GM19438 (cell line): ENCODE measurements at regions not wholly inside any gene's neighbourhood (a gene's known extent, or its start where the extent isn't known, plus 50 kb on each side); places are given as distances from the start of the nearest gene placed in this dataset.
"Not testable (repeated sequence)": the region's sequence is repeated elsewhere in the genome, so short reads cannot be mapped to it uniquely, and the experiment has no call there.

Experiments
- ATAC-seq: cut with Tn5 transposase; IDR thresholded peaks from one replicate; pipeline ENCODE4 v1.9.1; 2021; ENCODE audit warnings: low read depth; ENCODE audit not compliant: unreplicated experiment

- no peak for ATAC-seq
These were observed 138.8 kb upstream of the CRHR1 start for GRCh38 chr17:45645330-45645729.

DNA sequence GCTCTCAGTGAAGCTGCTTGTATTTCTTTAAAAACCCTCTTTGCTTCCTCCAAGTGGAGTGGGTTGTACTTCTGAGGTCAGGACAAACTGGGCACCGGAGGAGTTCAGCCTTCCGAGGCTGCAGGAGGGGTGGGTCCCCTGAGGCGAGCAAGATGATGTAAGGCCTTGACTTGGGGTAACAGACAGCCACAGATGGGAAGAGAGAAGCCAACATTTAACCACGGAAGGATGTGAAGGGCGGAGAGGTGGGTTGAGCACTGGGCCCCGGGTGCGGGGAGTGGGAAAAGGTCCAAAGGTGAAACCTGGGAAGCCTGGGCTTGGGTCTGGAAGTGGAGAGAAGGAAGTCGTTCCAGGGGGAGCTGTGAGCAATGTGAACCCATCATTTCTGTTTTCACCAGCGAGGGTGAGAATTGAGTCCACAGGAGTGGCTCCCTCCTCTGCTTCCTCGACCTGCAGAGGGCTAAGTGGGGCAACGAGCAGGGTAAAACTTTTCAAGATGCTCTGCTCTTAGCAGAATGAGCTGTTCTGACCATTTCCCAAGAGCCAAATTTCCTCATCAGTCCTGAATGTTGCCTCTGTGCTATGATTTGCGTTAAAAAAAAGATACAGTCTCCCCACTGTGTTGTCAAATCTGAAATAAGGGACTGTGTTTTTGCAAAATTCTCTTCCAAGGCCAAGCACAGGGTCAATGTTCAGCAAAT lies 137.7 kb upstream of the CRHR1 start:
- ATAC-seq, result no peak

DNA sequence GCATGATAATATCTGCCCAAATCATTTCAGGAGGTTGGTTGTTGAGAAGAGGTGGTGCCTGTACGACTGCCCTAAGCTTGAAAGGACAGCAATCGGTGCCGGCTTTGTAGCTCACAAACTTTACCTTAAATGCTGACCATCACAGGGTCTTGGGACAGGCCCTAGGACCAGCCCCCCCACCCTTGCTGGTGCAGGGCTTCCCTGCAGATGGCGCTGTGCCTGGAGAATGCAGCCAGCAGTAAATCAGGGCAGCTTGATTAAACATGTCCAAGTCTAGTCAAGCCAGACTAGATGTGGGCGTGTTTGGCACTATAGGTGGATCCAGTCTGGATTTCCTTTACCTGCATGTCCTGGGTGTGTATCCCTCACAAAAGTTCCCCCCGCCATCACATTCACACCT lies 135.5 kb upstream of the CRHR1 start:
- ATAC-seq, result no peak

DNA sequence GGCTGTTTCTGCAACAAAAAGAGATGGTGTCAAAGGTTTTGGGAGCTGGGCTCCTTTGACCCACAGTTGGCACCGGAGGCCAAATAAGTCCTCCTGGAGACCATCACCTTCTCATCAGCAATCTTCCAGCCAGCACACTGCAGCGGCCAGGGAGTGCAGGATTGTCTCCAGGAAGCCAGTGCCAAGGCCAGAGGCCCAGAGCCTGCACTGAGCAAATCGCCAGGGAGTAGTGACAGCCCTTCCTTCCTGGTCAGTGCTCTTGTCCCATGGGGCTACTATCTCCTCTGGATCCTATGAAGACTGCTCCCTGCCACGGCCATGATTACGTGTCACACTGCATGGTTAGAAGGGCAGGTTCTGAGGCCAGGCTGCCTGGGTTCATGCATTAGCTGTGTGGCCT lies 134.3 kb upstream of the CRHR1 start:
- ATAC-seq, result no peak

DNA sequence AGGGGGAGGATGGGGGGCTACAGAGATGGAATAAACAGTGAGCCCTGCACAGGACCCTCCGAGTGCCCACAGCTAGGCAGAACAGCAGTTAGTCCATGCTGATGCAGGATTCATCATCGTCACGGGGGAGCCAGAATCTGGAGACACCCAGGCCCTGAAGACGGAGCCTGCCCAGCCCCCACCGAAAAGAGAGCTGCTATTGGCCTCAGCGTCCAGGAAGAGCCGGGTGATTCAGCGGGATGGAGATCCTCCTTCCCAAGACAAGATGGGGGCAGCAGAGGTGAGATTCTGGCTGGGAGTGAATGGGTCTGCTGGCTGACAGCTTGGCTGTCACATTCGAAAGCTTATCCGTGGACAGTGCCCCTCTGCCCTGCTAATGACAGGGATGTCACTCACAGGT lies 133.6 kb upstream of the CRHR1 start:
- no peak for ATAC-seq

DNA sequence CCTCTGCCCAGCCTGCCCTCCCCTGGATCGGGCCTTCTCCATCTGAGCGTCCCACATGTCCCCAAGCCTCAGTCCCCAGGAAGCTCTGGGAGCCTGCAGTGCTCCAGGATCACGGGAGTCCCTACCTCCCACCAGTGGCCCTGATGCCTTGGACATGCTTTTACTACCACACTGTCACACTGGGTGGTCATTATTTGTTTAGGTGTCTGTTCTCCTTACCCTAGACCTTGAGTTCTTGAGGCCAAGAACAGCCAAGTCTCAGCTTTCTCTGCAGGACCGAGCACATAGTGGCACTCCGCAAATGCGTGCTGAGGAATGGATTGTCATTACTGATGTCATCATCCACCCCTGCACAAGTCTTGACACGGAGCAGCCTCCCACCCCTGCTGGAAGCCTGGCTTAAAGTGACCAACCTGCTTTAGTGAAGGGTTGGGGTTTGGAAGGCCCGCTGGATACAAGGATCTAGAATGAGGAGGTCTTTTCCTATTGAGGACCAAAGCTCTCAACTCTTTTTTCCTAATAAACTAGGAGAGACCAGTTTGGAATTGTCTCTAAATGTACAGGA lies 132.9 kb upstream of the CRHR1 start:
- no peak for ATAC-seq

GRCh38 chr17:45653616-45654015 lies 130.5 kb upstream of the CRHR1 start:
- ATAC-seq, result no peak

- ATAC-seq, result no peak
These were observed 127.5 kb upstream of the CRHR1 start for GRCh38 chr17:45656527-45657181.

DNA sequence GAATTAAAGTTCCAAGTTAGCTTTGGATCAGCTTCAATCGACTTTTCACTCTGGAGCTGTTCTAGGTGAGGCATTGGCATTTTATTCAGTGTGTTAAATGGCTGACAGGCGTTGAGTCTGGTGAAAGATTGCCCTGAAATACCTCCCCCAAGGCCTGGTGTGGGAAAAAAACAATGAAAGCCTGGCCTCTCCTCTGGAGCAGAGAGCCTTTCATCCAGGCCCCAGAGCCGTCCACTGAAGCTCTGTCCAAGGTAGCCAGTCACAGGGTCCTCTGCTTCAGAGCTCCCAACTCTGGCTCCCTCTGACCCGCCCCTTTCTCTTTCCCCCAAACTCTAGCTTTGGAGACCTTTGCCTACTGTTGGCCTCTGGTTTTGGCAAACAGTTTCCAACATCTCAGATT lies 123.6 kb upstream of the CRHR1 start:
- no peak for ATAC-seq

- no peak for ATAC-seq
These were observed 121.7 kb upstream of the CRHR1 start for GRCh38 chr17:45662432-45662831.

DNA sequence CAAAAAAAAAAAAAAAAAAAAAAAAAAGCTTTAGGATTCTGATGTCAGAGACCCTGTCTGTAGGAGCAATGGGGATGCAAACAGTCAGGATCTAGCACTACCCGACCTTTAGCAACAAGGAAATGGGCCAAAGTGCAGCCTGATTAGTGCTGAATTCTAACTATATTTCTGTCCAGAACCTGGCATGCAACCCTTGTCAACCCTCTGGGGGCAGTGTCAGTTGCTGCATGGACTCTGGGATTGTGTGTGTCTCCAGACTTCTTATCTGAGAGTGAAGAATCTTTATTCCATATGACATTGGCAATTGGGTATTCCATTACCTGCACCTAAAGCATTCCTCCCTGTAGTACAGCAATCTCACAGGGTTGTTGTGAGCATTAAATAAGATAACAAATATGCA lies 120.3 kb upstream of the CRHR1 start:
- ATAC-seq, result no peak

DNA sequence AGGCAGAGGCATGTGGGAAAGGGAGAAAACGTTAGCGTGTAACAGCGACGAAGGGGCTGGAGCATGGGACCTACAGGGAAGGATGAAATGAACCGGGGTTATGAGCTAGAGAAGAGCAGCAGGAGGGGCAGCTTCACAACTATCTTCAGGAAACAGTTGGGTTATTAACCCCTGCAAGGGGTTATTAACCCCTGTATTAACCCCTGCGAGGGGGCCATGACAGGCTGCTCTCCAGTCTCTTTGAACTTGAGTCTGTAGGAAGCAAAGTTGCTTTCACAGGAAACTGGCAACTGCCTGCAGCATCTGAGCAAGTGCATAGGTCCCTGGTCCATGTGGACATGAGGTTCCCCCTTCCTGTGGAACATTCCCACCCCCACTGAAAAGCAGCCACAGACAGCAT lies 119.2 kb upstream of the CRHR1 start:
- no peak for ATAC-seq

GRCh38 chr17:45666046-45666600 lies 118.0 kb upstream of the CRHR1 start:
- no peak for ATAC-seq

DNA sequence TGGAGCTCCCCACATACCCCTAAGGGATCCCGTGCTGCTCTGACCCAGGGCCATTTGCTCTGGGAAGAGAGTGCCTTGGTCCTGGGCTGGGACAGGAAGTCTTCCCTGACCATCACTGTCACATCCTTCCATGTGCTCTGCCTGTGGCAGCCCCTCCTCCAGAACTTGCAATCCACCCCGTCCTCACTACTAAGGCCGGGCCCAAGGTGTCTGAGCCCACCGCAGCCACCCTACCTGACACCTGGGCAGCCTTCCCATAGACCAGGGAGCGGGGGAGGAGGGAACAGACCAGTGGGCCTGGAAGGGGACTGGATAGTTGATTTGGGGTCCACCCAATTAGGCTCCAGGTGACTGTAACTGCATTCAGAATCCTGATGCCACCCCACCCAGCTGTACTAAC lies 117.5 kb upstream of the CRHR1 start:
- ATAC-seq, result no peak

- no peak for ATAC-seq
These were observed 116.4 kb upstream of the CRHR1 start for GRCh38 chr17:45667591-45668171.

- ATAC-seq, result no peak
These were observed 115.8 kb upstream of the CRHR1 start for GRCh38 chr17:45668316-45668715.

DNA sequence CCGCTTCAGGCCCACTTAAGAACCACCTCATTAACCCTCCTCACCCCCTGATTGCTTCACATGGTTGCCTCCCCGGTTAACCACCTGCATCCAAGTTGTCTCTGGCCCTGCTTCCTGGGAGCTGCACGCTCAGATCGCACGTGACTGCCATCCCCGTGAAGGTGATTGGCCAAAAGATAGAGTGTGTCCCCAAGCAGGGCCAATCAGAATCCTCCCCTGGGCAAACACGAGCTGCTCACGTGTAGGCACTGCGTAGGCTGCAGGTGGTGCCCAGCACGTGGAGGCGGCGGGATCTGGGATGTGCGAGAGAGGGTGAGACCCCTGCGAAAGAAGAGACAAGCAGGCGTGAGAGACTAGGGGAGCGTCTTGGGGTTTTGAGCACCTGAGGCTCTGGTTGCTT lies 111.8 kb upstream of the CRHR1 start:
- ATAC-seq, result no peak

- no peak for ATAC-seq
These were observed 111.3 kb upstream of the CRHR1 start for GRCh38 chr17:45672792-45673191.

DNA sequence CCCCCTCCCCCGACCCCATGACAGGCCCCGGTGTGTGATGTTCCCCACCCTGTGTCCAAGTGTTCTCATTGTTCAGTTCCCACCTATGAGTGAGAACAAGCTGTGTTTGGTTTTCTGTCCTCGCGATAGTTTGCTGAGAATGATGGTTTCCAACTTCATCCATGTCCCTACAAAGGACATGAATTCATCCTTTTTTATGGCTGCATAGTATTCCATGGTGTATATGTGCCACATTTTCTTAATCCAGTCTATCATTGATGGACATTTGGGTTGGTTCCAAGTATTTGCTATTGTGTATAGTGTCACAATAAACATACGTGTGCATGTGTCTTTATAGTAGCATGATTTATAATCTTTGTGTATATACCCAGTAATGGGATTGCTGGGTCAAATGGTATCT lies 110.4 kb upstream of the CRHR1 start:
- not testable (repeated sequence) for ATAC-seq

GRCh38 chr17:45675012-45675411 lies 109.1 kb upstream of the CRHR1 start:
- ATAC-seq, result no peak

DNA sequence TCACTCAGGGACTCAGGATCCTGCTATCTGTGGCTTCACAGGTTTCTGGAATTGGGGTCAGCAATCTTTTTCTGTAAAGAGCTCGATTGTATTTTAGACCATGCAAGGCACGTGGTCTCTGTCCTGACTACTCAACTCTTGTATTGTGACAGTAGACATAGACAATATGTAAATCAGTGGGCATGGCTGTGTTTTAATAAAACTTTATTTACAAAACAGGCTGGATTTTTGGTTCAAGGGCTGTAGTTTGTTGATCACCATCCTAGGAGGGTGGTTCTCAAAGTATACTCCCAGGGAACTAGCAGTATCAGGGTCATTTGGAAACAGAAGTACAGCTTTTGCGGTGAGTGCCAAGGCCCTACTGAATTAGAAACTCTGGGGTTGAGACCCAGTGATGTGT lies 108.2 kb upstream of the CRHR1 start:
- no peak for ATAC-seq

DNA sequence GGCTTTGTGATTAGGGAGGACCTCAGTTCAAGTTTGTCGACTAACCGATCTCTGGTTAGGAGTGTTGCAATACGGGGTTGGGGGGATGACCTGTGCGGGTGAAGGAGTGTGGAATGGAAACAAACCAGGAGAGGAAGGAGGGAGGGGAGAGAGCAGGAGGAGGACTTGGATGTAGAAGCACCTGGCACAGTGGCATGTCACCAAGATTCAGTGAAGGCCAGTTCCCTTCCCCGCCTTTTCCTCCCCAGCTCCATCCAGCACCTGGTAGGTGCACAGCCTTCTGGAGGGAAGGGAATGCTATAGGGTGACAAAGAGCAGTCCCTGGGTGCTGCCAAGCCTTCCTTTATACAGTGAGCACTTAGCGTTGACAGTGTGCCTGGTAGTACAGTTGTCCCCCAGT lies 107.4 kb upstream of the CRHR1 start:
- no peak for ATAC-seq
